ENCODE measurements at regions not wholly inside any gene's neighbourhood (a gene's known extent, or its start where the extent isn't known, plus 50 kb on each side); places are given as distances from the start of the nearest gene placed in this dataset.

DNA sequence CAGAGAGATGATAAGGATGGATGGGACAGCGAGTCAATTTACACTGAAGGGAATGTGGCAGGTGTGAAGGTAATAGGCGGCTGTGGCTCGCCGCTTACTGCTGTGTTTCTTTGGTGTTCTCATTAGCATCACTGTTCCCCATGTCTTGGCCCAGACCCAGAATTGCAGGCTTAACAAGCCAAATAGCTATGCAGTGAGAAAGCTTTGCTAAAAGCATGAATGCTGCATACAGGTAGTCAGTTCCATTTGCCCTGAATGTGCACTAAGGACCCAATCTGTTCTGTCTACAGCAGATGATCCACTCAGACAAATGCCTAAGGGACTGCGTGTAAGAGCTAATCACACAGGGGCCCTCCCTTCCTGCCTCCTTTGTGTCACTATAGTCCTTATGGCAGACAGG lies 262.6 kb downstream of the DCDC2C start:
- H3K36me3 ChIP-seq (ENCODE audit: low read length): no peaks in the 10 kb centered on the region
- no peaks in the 10 kb centered on the region for H3K27me3 ChIP-seq (ENCODE audit: low read length)
- H3K4me2 ChIP-seq (ENCODE audit: low read depth, low read length, poor library complexity, severe bottlenecking): no peak overlapping the region
- TF ChIP-seq, protein P1, sequence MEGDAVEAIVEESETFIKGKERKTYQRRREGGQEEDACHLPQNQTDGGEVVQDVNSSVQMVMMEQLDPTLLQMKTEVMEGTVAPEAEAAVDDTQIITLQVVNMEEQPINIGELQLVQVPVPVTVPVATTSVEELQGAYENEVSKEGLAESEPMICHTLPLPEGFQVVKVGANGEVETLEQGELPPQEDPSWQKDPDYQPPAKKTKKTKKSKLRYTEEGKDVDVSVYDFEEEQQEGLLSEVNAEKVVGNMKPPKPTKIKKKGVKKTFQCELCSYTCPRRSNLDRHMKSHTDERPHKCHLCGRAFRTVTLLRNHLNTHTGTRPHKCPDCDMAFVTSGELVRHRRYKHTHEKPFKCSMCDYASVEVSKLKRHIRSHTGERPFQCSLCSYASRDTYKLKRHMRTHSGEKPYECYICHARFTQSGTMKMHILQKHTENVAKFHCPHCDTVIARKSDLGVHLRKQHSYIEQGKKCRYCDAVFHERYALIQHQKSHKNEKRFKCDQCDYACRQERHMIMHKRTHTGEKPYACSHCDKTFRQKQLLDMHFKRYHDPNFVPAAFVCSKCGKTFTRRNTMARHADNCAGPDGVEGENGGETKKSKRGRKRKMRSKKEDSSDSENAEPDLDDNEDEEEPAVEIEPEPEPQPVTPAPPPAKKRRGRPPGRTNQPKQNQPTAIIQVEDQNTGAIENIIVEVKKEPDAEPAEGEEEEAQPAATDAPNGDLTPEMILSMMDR (IDR thresholded peaks at IDR 0.05; ENCODE audit: insufficient read depth, low read length, poor library complexity, severe bottlenecking): no peak
- no peak for TF ChIP-seq EZH2phosphoT487 (conservative IDR thresholded peaks at IDR 0.05; ENCODE audit: low read length)
- H3K9ac ChIP-seq (ENCODE audit: low read length): no peak overlapping the region
- no peaks in the 10 kb centered on the region for H3K79me2 ChIP-seq (ENCODE audit: insufficient read depth, low read length)
- H3K9me2 ChIP-seq (replicated peaks; ENCODE audit: insufficient read depth, low read length): no peaks in the 10 kb centered on the region
- no peak overlapping the region for H3K27ac ChIP-seq (ENCODE audit: low read depth, low read length)
- no peaks in the 10 kb centered on the region for H4K20me1 ChIP-seq (ENCODE audit: low read depth, low read length)
- H2AFZ ChIP-seq (ENCODE audit: low read depth, low read length, severe bottlenecking): no peak overlapping the region
- no peaks in the 10 kb centered on the region for H3F3A ChIP-seq (ENCODE audit: insufficient read depth)
- no peak overlapping the region for H3K4me3 ChIP-seq (ENCODE audit: insufficient read depth, low read length, poor library complexity, severe bottlenecking)
- no peaks in the 10 kb centered on the region for H3K9me3 ChIP-seq (ENCODE audit: insufficient read depth, low read length)

GRCh38 chr2:3966470-3966869 lies 263.1 kb downstream of the DCDC2C start:
- TF ChIP-seq, protein P1 (IDR thresholded peaks at IDR 0.05; ENCODE audit: insufficient read depth, low read length, poor library complexity, severe bottlenecking): no peak
- no peak for TF ChIP-seq EZH2phosphoT487 (conservative IDR thresholded peaks at IDR 0.05; ENCODE audit: low read length)
- H3K4me3 ChIP-seq (ENCODE audit: insufficient read depth, low read length, poor library complexity, severe bottlenecking): no peak overlapping the region
- no peaks in the 10 kb centered on the region for H3K79me2 ChIP-seq (ENCODE audit: insufficient read depth, low read length)
- no peaks in the 10 kb centered on the region for H4K20me1 ChIP-seq (ENCODE audit: low read depth, low read length)
- no peaks in the 10 kb centered on the region for H3K27me3 ChIP-seq (ENCODE audit: low read length)
- no peak overlapping the region for H3K27ac ChIP-seq (ENCODE audit: low read depth, low read length)
- H3K9me3 ChIP-seq (ENCODE audit: insufficient read depth, low read length): peaks cover 2% of the 10 kb centered on the region; the same call in 1 of the 2 replicates
- no peak overlapping the region for H3K4me2 ChIP-seq (ENCODE audit: low read depth, low read length, poor library complexity, severe bottlenecking)
- no peak overlapping the region for H2AFZ ChIP-seq (ENCODE audit: low read depth, low read length, severe bottlenecking)
- no peaks in the 10 kb centered on the region for H3K9me2 ChIP-seq (replicated peaks; ENCODE audit: insufficient read depth, low read length)
- no peak overlapping the region for H3K9ac ChIP-seq (ENCODE audit: low read length)
- H3F3A ChIP-seq (ENCODE audit: insufficient read depth): no peaks in the 10 kb centered on the region
- H3K36me3 ChIP-seq (ENCODE audit: low read length): no peaks in the 10 kb centered on the region

DNA sequence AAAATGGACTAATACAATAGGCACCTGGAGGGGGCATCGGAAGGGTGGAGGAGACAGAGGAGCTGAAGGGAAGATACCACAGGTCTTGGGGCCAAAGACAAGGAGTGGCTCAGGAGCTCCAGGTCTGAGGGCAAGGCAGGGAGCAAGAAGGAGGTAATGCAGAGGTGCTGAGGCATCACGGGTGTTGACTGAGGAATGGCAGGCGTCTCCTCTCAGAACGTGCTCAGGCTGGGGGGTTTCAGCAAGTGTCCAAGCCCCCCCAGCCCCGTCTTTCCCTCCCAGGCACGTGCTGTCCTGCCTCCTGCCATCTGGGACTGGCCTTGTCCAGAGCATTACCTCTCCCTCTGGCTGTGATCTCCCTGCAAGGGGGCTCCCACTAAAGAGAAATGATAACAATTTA lies 265.4 kb downstream of the DCDC2C start:
- H4K20me1 ChIP-seq (ENCODE audit: low read depth, low read length): no peaks in the 10 kb centered on the region
- H2AFZ ChIP-seq (ENCODE audit: low read depth, low read length, severe bottlenecking): no peak overlapping the region
- H3K9me2 ChIP-seq (replicated peaks; ENCODE audit: insufficient read depth, low read length): no peaks in the 10 kb centered on the region
- H3K79me2 ChIP-seq (ENCODE audit: insufficient read depth, low read length): no peaks in the 10 kb centered on the region
- peaks cover 8% of the 10 kb centered on the region; the same call in 1 of the 2 replicates for H3K9me3 ChIP-seq (ENCODE audit: insufficient read depth, low read length)
- H3K9ac ChIP-seq (ENCODE audit: low read length): no peak overlapping the region
- TF ChIP-seq, protein P1 (IDR thresholded peaks at IDR 0.05; ENCODE audit: insufficient read depth, low read length, poor library complexity, severe bottlenecking): no peak
- no peak for TF ChIP-seq EZH2phosphoT487 (conservative IDR thresholded peaks at IDR 0.05; ENCODE audit: low read length)
- no peak overlapping the region for H3K4me2 ChIP-seq (ENCODE audit: low read depth, low read length, poor library complexity, severe bottlenecking)
- H3K4me3 ChIP-seq (ENCODE audit: insufficient read depth, low read length, poor library complexity, severe bottlenecking): no peak overlapping the region
- no peaks in the 10 kb centered on the region for H3F3A ChIP-seq (ENCODE audit: insufficient read depth)
- no peaks in the 10 kb centered on the region for H3K27me3 ChIP-seq (ENCODE audit: low read length)
- H3K36me3 ChIP-seq (ENCODE audit: low read length): no peaks in the 10 kb centered on the region
- H3K27ac ChIP-seq (ENCODE audit: low read depth, low read length): no peak overlapping the region
